ENCODE measurements at regions not wholly inside any gene's neighbourhood (a gene's known extent, or its start where the extent isn't known, plus 50 kb on each side); places are given as distances from the start of the nearest gene placed in this dataset.

GRCh38 chr12:92275443-92276154 is 130.0 kb upstream of the BTG1 start:
- CTCF ChIA-PET: interaction anchor here (1.6 kb wide), 1 partner anchor 11 kb away, joined by 5 read pairs; no protein-coding TSS in a partner anchor
- Histone ChIP-seq H3K27me3 (ENCODE audit: insufficient read depth) (no peaks in the 10 kb centered on the region), H3K9ac (no peak overlapping the region), H3K4me3 (ENCODE audit: low read depth in 2 of 2, low read length in 1 of 2) (no peak overlapping the region), H3K9me2 (no peaks in the 10 kb centered on the region), H3K4me1 (ENCODE audit: control insufficient read depth in 1 of 2, insufficient read depth in 2 of 2, low read depth in 1 of 2, low read length in 1 of 2) (no peaks in the 10 kb centered on the region), H4K20me1 (ENCODE audit: insufficient read depth) (no peaks in the 10 kb centered on the region), H3F3A (replicated peaks; ENCODE audit: insufficient read depth) (no peaks in the 10 kb centered on the region), H3K4me2 (no peak overlapping the region), H3K79me2 (ENCODE audit: insufficient read depth) (no peaks in the 10 kb centered on the region), H3K27ac (ENCODE audit: low read depth in 2 of 2, low read length in 1 of 2) (no peak overlapping the region), H3K36me3 (replicated peaks in 1 of 2; ENCODE audit: control insufficient read depth in 1 of 2, insufficient read depth in 2 of 2, low read length in 1 of 2) (no peaks in the 10 kb centered on the region), H2AFZ (ENCODE audit: low read depth) (no peak overlapping the region), H3K9me3 (no peaks in the 10 kb centered on the region)
- DNase-seq: no peak
- POLR2A ChIA-PET: interaction anchor here (0.6 kb wide), 1 partner anchor 232 kb away, joined by 3 read pairs; no protein-coding TSS in a partner anchor
- 52% methylated on average over 7 of the region's 7 CpGs for WGBS (ENCODE audit: low lambda C conversion rate)
- TF ChIP-seq NRF1 (IDR thresholded peaks at IDR 0.05; ENCODE audit: low read depth, low read length) (no peak), EP300 (IDR thresholded peaks at IDR 0.05; ENCODE audit: borderline replicate concordance in 1 of 2, low read depth in 1 of 2, low read length in 1 of 2) (no peak), GATA2 (CRISPR knock-in tag; IDR thresholded peaks at IDR 0.05) (no peak), SIN3A (IDR thresholded peaks at IDR 0.05; ENCODE audit: borderline replicate concordance, low read depth, low read length) (no peak), FOSL2 (IDR thresholded peaks at IDR 0.05; ENCODE audit: borderline replicate concordance, low read depth) (no peak), FOXJ3 (CRISPR knock-in tag; IDR thresholded peaks at IDR 0.05) (no peak), TEAD4 (IDR thresholded peaks at IDR 0.05; ENCODE audit: borderline replicate concordance, insufficient read depth) (no peak), MEF2A (IDR thresholded peaks at IDR 0.05; ENCODE audit: borderline replicate concordance, low read depth) (no peak), GABPA (IDR thresholded peaks at IDR 0.05; ENCODE audit: low read depth) (no peak), POLR2AphosphoS5 (IDR thresholded peaks at IDR 0.05; ENCODE audit: low read depth, low read length) (no peak), EZH2phosphoT487 (IDR thresholded peaks at IDR 0.05; ENCODE audit: borderline replicate concordance, low read depth) (no peak), USF2 (IDR thresholded peaks at IDR 0.05; ENCODE audit: borderline replicate concordance, low read depth, low read length) (no peak)

GRCh38 chr12:92273076-92273475 is 127.4 kb upstream of the BTG1 start:
- Histone ChIP-seq H3K27ac (ENCODE audit: low read depth in 2 of 2, low read length in 1 of 2) (no peak overlapping the region), H4K20me1 (ENCODE audit: insufficient read depth) (no peaks in the 10 kb centered on the region), H3K4me1 (ENCODE audit: control insufficient read depth in 1 of 2, insufficient read depth in 2 of 2, low read depth in 1 of 2, low read length in 1 of 2) (no peaks in the 10 kb centered on the region), H3K36me3 (replicated peaks in 1 of 2; ENCODE audit: control insufficient read depth in 1 of 2, insufficient read depth in 2 of 2, low read length in 1 of 2) (no peaks in the 10 kb centered on the region), H3K27me3 (ENCODE audit: insufficient read depth) (no peaks in the 10 kb centered on the region), H3F3A (replicated peaks; ENCODE audit: insufficient read depth) (no peaks in the 10 kb centered on the region), H3K4me3 (ENCODE audit: low read depth in 2 of 2, low read length in 1 of 2) (no peak overlapping the region), H2AFZ (ENCODE audit: low read depth) (no peak overlapping the region), H3K9me2 (no peaks in the 10 kb centered on the region), H3K9ac (no peak overlapping the region), H3K9me3 (no peaks in the 10 kb centered on the region), H3K4me2 (no peak overlapping the region), H3K79me2 (ENCODE audit: insufficient read depth) (no peaks in the 10 kb centered on the region)
- DNase-seq: no peak
- POLR2A ChIA-PET: no interaction called here
- TF ChIP-seq USF2 (IDR thresholded peaks at IDR 0.05; ENCODE audit: borderline replicate concordance, low read depth, low read length): no peak
- TF ChIP-seq ELF1 (IDR thresholded peaks at IDR 0.05): no peak
- TF ChIP-seq MEF2A (IDR thresholded peaks at IDR 0.05; ENCODE audit: borderline replicate concordance, low read depth): no peak
- TF ChIP-seq EP300 (IDR thresholded peaks at IDR 0.05; ENCODE audit: borderline replicate concordance in 1 of 2, low read depth in 1 of 2, low read length in 1 of 2): no peak
- no peak for TF ChIP-seq IRF3 (IDR thresholded peaks at IDR 0.05; ENCODE audit: low read depth, low read length)
- no peak for TF ChIP-seq PBX3 (IDR thresholded peaks at IDR 0.05)
- TF ChIP-seq MXI1 (IDR thresholded peaks at IDR 0.05; ENCODE audit: low read depth, low read length): no peak
- 46% methylated on average over 2 of the region's 2 CpGs for WGBS (ENCODE audit: low lambda C conversion rate)
- CTCF ChIA-PET: no interaction called here
